ENCODE measurements at regions not wholly inside any gene's neighbourhood (a gene's known extent, or its start where the extent isn't known, plus 50 kb on each side); places are given as distances from the start of the nearest gene placed in this dataset.

DNA sequence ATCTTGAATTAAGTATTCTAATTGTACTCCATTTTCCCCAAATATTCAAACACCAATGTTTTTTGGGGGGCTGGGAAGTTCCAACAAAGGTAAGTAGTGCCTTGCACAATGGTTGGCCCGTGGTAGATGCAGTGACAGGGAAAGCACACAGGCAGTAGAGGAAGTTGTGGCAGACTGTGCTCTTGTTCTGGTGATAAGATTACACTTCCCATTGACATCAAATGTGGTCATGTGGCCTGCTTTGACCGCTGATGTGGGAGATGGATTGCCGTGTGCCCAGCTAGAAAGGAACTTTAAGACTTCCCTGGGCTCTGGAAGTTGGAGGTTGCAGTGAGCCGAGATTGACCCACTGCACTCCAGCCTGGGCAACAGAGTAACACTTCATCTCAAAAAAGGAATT lies 223.8 kb downstream of the VRK1 start:
- TF ChIP-seq CEBPB (IDR thresholded peaks at IDR 0.05) (no peak), NFIC (IDR thresholded peaks at IDR 0.05) (no peak), TAF1 (IDR thresholded peaks at IDR 0.05; ENCODE audit: low read depth) (no peak), EGR1 (IDR thresholded peaks at IDR 0.05) (no peak), CREB1 (IDR thresholded peaks at IDR 0.05; ENCODE audit: low read depth) (no peak), EP300 (IDR thresholded peaks at IDR 0.05; ENCODE audit: borderline replicate concordance) (no peak), YY1 (IDR thresholded peaks at IDR 0.05; ENCODE audit: low read depth) (no peak), RAD21 (IDR thresholded peaks at IDR 0.05; ENCODE audit: low read depth) (no peak), FOXM1 (IDR thresholded peaks at IDR 0.05; ENCODE audit: borderline replicate concordance, low read depth) (no peak), TEAD4 (IDR thresholded peaks at IDR 0.05) (no peak)
- TF ChIP-seq, protein P1, sequence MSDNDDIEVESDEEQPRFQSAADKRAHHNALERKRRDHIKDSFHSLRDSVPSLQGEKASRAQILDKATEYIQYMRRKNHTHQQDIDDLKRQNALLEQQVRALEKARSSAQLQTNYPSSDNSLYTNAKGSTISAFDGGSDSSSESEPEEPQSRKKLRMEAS (IDR thresholded peaks at IDR 0.05) = no peak
